ENCODE measurements at regions not wholly inside any gene's neighbourhood (a gene's known extent, or its start where the extent isn't known, plus 50 kb on each side); places are given as distances from the start of the nearest gene placed in this dataset.

DNA sequence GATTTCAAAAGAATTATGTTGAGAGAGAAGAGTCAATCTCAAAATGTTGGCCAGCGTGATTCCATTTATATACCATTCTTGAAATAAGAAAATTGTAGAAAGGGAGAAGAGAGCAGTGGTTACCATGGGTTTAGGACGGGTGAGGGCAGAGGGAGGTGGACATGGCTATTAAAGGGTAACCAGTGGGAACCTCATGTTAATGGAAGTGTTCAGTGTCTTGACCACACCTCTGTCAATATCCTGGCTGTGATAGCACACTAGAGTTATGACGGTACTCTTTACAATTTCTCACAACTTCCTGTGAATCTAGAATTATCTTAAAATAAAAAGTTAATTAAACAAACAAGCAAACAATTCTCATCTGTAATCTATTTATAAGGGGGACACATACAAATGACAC, 821.2 kb downstream of the VRK1 start:
- TF ChIP-seq, protein P1, sequence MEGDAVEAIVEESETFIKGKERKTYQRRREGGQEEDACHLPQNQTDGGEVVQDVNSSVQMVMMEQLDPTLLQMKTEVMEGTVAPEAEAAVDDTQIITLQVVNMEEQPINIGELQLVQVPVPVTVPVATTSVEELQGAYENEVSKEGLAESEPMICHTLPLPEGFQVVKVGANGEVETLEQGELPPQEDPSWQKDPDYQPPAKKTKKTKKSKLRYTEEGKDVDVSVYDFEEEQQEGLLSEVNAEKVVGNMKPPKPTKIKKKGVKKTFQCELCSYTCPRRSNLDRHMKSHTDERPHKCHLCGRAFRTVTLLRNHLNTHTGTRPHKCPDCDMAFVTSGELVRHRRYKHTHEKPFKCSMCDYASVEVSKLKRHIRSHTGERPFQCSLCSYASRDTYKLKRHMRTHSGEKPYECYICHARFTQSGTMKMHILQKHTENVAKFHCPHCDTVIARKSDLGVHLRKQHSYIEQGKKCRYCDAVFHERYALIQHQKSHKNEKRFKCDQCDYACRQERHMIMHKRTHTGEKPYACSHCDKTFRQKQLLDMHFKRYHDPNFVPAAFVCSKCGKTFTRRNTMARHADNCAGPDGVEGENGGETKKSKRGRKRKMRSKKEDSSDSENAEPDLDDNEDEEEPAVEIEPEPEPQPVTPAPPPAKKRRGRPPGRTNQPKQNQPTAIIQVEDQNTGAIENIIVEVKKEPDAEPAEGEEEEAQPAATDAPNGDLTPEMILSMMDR (IDR thresholded peaks at IDR 0.05), result no peak
- TF ChIP-seq EP300 (IDR thresholded peaks at IDR 0.05) (no peak), POLR2A (IDR thresholded peaks at IDR 0.05; ENCODE audit: low read depth) (no peak), POLR2AphosphoS5 (IDR thresholded peaks at IDR 0.05) (no peak)
